Thyroid gland (tissue), 4 donors: ENCODE measurements at regions not wholly inside any gene's neighbourhood (a gene's known extent, or its start where the extent isn't known, plus 50 kb on each side); places are given as distances from the start of the nearest gene placed in this dataset.

ENCODE experiments used
- CTCF ChIP-seq, 6 experiments: fragments of 200-600 bp in 3 of 6; fragments of 450-650 bp in 3 of 6; sonication (generic) in 3 of 6; IDR thresholded peaks; one replicate each; pipeline ENCODE4 v1.5.1; 2016 to 2019; ENCODE audit warnings: antibody characterized with exemption in 6 of 6, mild to moderate bottlenecking in 2 of 6, inconsistent platforms in 1 of 6, moderate library complexity in 1 of 6
- POLR2A ChIP-seq, 2 donors: fragments of 450-650 bp; IDR thresholded peaks; one replicate each; pipeline ENCODE4 v1.6.1; 2017; ENCODE audit warnings: antibody characterized with exemption in 2 of 2, mild to moderate bottlenecking in 2 of 2, moderate library complexity in 1 of 2

GRCh38 chr3:159234306-159234705 lies 432.5 kb downstream of the MFSD1 start:
- TF ChIP-seq CTCF (IDR thresholded peaks at IDR 0.05) = no peak
- no peak for TF ChIP-seq POLR2A (IDR thresholded peaks at IDR 0.05)
